Erythroblast (primary cell): ENCODE measurements at regions not wholly inside any gene's neighbourhood (a gene's known extent, or its start where the extent isn't known, plus 50 kb on each side); places are given as distances from the start of the nearest gene placed in this dataset.
"Not testable (repeated sequence)": the region's sequence is repeated elsewhere in the genome, so short reads cannot be mapped to it uniquely, and the experiment has no call there.

Experiments used
- GATA1 ChIP-seq: IDR thresholded peaks from 2 replicates; pipeline ENCODE4 v1.6.1; 2011; ENCODE audit warnings: low read depth, mild to moderate bottlenecking, control low read depth, low read length, moderate library complexity
- POLR2A ChIP-seq: IDR thresholded peaks from 2 replicates; pipeline ENCODE4 v1.6.1; 2011; ENCODE audit warnings: mild to moderate bottlenecking, low read length

DNA sequence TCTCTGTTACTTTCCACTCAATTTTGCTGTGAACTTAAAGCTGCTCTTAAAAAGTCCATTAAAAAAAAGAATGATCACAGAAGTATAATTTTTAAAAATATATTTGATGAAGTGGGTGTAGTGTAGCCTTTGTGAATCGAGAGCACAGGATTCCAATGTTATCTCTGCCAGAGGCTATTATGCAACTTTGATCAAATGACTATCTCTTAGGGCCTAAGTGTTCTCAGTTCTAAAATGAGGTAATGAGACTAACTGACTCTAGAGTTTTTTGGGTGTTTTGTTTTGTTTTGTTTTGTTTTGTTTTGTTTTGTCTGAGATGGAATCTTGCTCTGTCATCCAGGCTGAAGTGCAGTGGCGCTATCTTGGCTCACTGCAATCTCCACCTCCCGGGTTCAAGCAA, 147.5 kb downstream of the FAM72C start:
- not testable (repeated sequence) for TF ChIP-seq POLR2A, GATA1
